Body of pancreas (tissue), 4 donors: ENCODE measurements at regions not wholly inside any gene's neighbourhood (a gene's known extent, or its start where the extent isn't known, plus 50 kb on each side); places are given as distances from the start of the nearest gene placed in this dataset.

ENCODE experiments used
- ATAC-seq: fragments of 150-250 bp; one replicate; pipeline ENCODE4 v1.9.1; 2016
- DNase-seq, 4 donors: peaks; one replicate each; pipeline ENCODE4 v3.0.0-alpha.2; 2019
- H3K27ac ChIP-seq, 4 donors: fragments of 200-600 bp; sonication (generic); 1 replicate in 3 of 4; 2 replicates in 1 of 4; pipeline versions ENCODE4 v1.5.1 to v1.6.1; 2016 to 2019; ENCODE audit warnings: mild to moderate bottlenecking in 1 of 4, mixed read lengths in 1 of 4, moderate library complexity in 1 of 4
- H3K27me3 ChIP-seq, 2 donors: fragments of 200-600 bp; sonication (generic); one replicate each; pipeline ENCODE4 v1.6.0; 2016; ENCODE audit warnings: mild to moderate bottlenecking in 1 of 2
- H3K36me3 ChIP-seq, 2 donors: fragments of 200-600 bp; sonication (generic); replicated peaks in 1 of 2; 2 replicates each; pipeline ENCODE4 v1.5.1; 2016; ENCODE audit warnings: low read depth in 2 of 2; ENCODE audit not compliant: insufficient read depth in 1 of 2
- H3K4me1 ChIP-seq: fragments of 200-600 bp; sonication (generic); one replicate; pipeline ENCODE4 v1.6.0; 2016
- H3K4me3 ChIP-seq, 2 donors: fragments of 200-600 bp; sonication (generic); 1 replicate in 1 of 2; 2 replicates in 1 of 2; pipeline ENCODE4 v1.5.1; 2016 to 2019
- H3K9me3 ChIP-seq, 3 donors: fragments of 200-600 bp; sonication (generic); 1 replicate in 2 of 3; 2 replicates in 1 of 3; pipeline ENCODE4 v1.5.1; 2016
- POLR2A ChIP-seq, 3 donors: fragments of 450-650 bp; IDR thresholded peaks; one replicate each; pipeline ENCODE4 v1.6.1; 2016; ENCODE audit warnings: antibody characterized with exemption in 3 of 3, mild to moderate bottlenecking in 2 of 3
- WGBS, 2 donors: methylation state at CpG; one replicate each; pipeline ENCODE4 v1.1.5; 2017; 5-methylcytosine and 5-hydroxymethylcytosine counted together
- intact Hi-C: fragments of 100-400 bp; cut with DNase I; formaldehyde crosslinking; loops from one replicate; pipeline ENCODE4 v1.15.1; 2023
- TF ChIP-seq, protein P1 (sequence below), 7 experiments: fragments of 450-650 bp in 4 of 7; fragments of 200-600 bp in 3 of 7; sonication (generic) in 3 of 7; IDR thresholded peaks; one replicate each; pipeline ENCODE4 v1.5.1; 2016 to 2019; ENCODE audit warnings: antibody characterized with exemption in 7 of 7

DNA sequence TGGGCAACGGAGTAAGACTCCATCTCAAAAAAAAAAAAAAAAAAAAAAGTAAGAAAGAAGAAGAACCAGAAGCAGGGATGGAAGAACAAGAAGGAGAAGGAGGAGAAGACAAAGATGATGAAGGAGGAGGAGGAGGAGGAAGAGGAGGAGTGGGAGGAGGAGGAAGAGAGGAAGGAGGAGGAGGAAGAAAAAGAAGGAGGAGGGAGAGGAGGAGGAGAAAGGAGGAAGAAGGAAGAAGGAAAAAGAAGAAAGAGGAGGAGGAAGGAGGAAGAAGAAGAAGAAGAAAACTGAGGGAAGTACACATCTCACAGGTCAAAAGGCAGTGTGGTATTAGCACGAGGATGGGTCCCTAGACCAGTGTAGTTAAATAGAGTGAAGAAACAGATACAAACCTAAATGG lies 65.1 kb upstream of the SCAF8 start:
- intact Hi-C loops: no loop called here
- H3K27ac ChIP-seq: no peak overlapping the region
- ATAC-seq: no peak

DNA sequence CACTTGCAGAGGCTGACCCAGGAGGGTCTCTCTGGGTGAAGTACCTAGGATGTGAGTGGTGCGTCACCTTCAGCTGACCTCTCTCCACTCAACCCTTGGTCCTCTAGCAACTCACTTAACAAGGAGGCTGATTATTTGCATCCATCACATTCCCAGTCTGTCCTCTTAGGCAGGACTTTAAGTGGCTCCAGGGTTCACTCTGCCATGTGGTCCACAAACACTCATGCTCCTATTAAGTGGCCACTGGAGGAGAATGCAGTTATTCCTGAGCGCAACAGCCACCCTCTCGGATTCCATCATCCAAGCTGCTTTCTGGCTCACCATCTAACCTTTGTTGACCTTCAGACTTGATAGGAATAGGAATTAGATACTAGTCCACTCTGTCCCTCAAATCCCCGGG lies 61.1 kb upstream of the SCAF8 start:
- no peak for ATAC-seq
- TF ChIP-seq, protein P1, sequence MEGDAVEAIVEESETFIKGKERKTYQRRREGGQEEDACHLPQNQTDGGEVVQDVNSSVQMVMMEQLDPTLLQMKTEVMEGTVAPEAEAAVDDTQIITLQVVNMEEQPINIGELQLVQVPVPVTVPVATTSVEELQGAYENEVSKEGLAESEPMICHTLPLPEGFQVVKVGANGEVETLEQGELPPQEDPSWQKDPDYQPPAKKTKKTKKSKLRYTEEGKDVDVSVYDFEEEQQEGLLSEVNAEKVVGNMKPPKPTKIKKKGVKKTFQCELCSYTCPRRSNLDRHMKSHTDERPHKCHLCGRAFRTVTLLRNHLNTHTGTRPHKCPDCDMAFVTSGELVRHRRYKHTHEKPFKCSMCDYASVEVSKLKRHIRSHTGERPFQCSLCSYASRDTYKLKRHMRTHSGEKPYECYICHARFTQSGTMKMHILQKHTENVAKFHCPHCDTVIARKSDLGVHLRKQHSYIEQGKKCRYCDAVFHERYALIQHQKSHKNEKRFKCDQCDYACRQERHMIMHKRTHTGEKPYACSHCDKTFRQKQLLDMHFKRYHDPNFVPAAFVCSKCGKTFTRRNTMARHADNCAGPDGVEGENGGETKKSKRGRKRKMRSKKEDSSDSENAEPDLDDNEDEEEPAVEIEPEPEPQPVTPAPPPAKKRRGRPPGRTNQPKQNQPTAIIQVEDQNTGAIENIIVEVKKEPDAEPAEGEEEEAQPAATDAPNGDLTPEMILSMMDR (IDR thresholded peaks at IDR 0.05): no peak
- TF ChIP-seq POLR2A (IDR thresholded peaks at IDR 0.05): no peak
- no peaks in the 10 kb centered on the region for H3K27me3 ChIP-seq

More for the DNA sequence above, 65.1 kb upstream of the SCAF8 start:
- DNase-seq: no peak
- Histone ChIP-seq H3K4me3 (no peak overlapping the region), H3K4me1 (no peaks in the 10 kb centered on the region), H3K27me3 (no peaks in the 10 kb centered on the region), H3K36me3 (no peaks in the 10 kb centered on the region), H3K9me3 (no peaks in the 10 kb centered on the region)
- TF ChIP-seq, protein P1 (IDR thresholded peaks at IDR 0.05): no peak
- TF ChIP-seq POLR2A (IDR thresholded peaks at IDR 0.05): no peak
- 82 to 93% methylated on average over 2 of the region's 2 CpGs for WGBS, 2 donors

DNA sequence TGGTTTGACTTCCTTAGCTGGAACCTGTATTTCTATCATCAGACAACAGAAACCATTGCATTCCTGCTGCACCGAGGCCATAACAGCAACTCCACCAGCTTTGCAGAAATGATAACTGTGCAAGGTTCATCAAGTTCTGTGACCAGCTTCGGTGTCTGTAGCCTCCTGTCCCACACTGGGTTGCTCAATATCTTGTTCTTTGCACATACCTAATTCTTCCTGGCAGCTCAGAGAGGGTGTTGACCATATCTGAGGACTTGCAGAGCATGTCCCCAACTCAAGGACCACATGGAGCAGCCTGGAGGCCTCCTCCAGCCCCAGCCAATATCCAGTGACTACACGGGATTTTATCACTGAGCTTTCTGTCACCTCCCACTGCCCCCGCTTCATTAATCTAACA lies 59.3 kb upstream of the SCAF8 start:
- TF ChIP-seq POLR2A (IDR thresholded peaks at IDR 0.05): no peak
- TF ChIP-seq, protein P1 (IDR thresholded peaks at IDR 0.05): no peak
- Histone ChIP-seq H3K9me3 (no peaks in the 10 kb centered on the region), H3K27ac (no peak overlapping the region), H3K4me3 (no peak overlapping the region), H3K4me1 (no peaks in the 10 kb centered on the region), H3K27me3 (no peaks in the 10 kb centered on the region), H3K36me3 (no peaks in the 10 kb centered on the region)
- 68 to 70% methylated on average over 4 of the region's 4 CpGs for WGBS, 2 donors
- DNase-seq (no peak), ATAC-seq (no peak)
- intact Hi-C loops: loop anchor here (10.0 kb wide), 1 partner anchor 131 kb away; no protein-coding TSS in a partner anchor

More for the DNA sequence above, 61.1 kb upstream of the SCAF8 start:
- no peak for DNase-seq
- H3K4me3 ChIP-seq: no peak overlapping the region
- H3K27ac ChIP-seq: no peak overlapping the region
- no peaks in the 10 kb centered on the region for H3K36me3 ChIP-seq
- no peaks in the 10 kb centered on the region for H3K9me3 ChIP-seq
- 85 to 94% methylated on average over 4 of the region's 4 CpGs for WGBS, 2 donors
- intact Hi-C loops: loop anchor here (10.0 kb wide), 1 partner anchor 133 kb away; no protein-coding TSS in a partner anchor
- no peaks in the 10 kb centered on the region for H3K4me1 ChIP-seq

DNA sequence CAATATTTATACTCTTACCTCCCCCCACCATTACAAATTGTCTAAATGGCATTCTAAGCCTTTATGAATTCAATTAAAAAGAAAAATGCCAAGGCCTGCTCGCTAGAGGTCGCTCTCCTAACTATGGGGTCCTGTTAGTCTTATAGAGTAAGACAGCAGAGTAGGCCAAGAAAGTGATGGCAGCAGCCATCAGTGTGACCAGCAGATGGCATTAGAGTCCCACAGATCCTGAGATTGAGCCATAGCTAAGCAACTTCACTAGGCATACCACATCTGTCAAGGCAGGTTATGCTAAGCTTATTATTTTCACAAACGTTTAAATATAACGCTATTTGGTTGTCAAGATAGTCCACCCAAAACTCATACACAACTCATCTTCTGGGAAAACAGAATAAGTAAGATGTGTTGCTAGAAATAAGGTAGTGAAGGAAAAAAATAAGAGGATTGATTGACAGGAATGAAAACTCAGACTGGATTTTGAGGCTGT lies 57.6 kb upstream of the SCAF8 start:
- WGBS, 2 donors: 0 to 2% methylated on average over 4 of the region's 4 CpGs
- TF ChIP-seq, protein P1 (IDR thresholded peaks at IDR 0.05): peak; percentile 98 to 100 (median 99)
- TF ChIP-seq POLR2A (IDR thresholded peaks at IDR 0.05): no peak
- ATAC-seq: peak; percentile 100

DNA sequence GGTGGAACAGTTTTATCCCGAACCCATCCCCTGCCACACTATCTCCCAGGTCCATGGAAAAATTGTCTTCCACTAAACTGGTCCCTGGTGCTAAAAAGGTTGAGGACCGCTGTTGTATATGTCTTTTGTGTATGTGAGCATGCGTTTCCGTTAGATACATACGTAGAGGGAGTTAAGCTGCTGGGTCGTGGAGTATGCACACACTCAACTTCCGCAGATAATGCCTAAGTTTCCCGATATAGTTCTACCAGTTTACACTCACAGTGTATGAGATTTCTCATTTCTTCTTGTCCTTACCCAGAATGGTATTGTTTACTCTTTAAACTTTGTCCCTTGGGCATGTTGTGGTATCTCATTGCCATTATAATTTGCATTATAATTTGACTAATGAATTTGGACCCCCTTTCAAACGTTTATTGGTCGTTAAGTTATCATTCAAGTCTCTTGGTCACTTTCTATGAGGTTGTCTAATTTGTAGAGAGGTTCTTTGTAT lies 50.5 kb upstream of the SCAF8 start:
- no peaks in the 10 kb centered on the region for H3K27me3 ChIP-seq
- 79 to 84% methylated on average over 10 of the region's 10 CpGs for WGBS, 2 donors
- DNase-seq (no peak), ATAC-seq (no peak)
- H3K4me1 ChIP-seq: no peaks in the 10 kb centered on the region
- no peak for TF ChIP-seq POLR2A (IDR thresholded peaks at IDR 0.05)
- TF ChIP-seq, protein P1 (IDR thresholded peaks at IDR 0.05): no peak
- no peak overlapping the region for H3K4me3 ChIP-seq
- no peaks in the 10 kb centered on the region for H3K36me3 ChIP-seq
- H3K9me3 ChIP-seq: no peaks in the 10 kb centered on the region
- intact Hi-C loops: no loop called here
- H3K27ac ChIP-seq: no peak overlapping the region

More for the DNA sequence above, 57.6 kb upstream of the SCAF8 start:
- Histone ChIP-seq H3K4me3 (no peak overlapping the region), H3K36me3 (no peaks in the 10 kb centered on the region), H3K4me1 (no peaks in the 10 kb centered on the region), H3K27me3 (no peaks in the 10 kb centered on the region), H3K9me3 (no peaks in the 10 kb centered on the region), H3K27ac (no peak overlapping the region)
- peak; percentile 91 to 95 (median 94) for DNase-seq
- intact Hi-C loops: loop anchor here (10.0 kb wide), 1 partner anchor 129 kb away; no protein-coding TSS in a partner anchor
